DND-41 (cell line): ENCODE measurements at regions not wholly inside any gene's neighbourhood (a gene's known extent, or its start where the extent isn't known, plus 50 kb on each side); places are given as distances from the start of the nearest gene placed in this dataset.

Experiments
- ATAC-seq: fragments of 200-7000 bp; cut with Tn5 transposase; 3 replicates; pipeline ENCODE4 v1.9.1; 2021; ENCODE audit warnings: low read depth; ENCODE audit not compliant: insufficient read depth
- DNase-seq: peaks from one replicate; pipeline ENCODE4 v3.0.0-alpha.2; 2020
- H2AFZ ChIP-seq: 2 replicates; pipeline ENCODE4 v1.6.0; 2012; ENCODE audit warnings: low read depth, low read length
- H3K27ac ChIP-seq: 2 replicates; pipeline ENCODE4 v1.5.1; 2012; ENCODE audit warnings: low read length, inconsistent platforms
- H3K27me3 ChIP-seq: fragments of 200-600 bp; sonication (generic); 2 replicates; pipeline ENCODE4 v1.6.0; 2012; ENCODE audit warnings: low read length, mild to moderate bottlenecking, inconsistent platforms; ENCODE audit not compliant: insufficient read depth, poor library complexity
- H3K36me3 ChIP-seq: 2 replicates; pipeline ENCODE4 v1.5.1; 2012; ENCODE audit warnings: low read length, inconsistent platforms; ENCODE audit not compliant: insufficient read depth
- H3K4me1 ChIP-seq: 2 replicates; pipeline ENCODE4 v1.5.1; 2012; ENCODE audit warnings: mild to moderate bottlenecking, low read length; ENCODE audit not compliant: insufficient read depth
- H3K4me2 ChIP-seq: 2 replicates; pipeline ENCODE4 v1.6.0; 2012; ENCODE audit warnings: mild to moderate bottlenecking, moderate library complexity, low read length, inconsistent platforms; ENCODE audit not compliant: insufficient read depth
- H3K4me3 ChIP-seq, 2 experiments: fragments of 200-600 bp in 1 of 2; shearing (Covaris generic) in 1 of 2; 2 replicates each; pipeline ENCODE4 v1.5.1; 2012 to 2016; ENCODE audit warnings: inconsistent platforms in 2 of 2, low read length in 2 of 2, mild to moderate bottlenecking in 2 of 2, low read depth in 1 of 2, moderate library complexity in 1 of 2
- H3K79me2 ChIP-seq: 2 replicates; pipeline ENCODE4 v1.6.0; 2012; ENCODE audit warnings: low read length, inconsistent platforms; ENCODE audit not compliant: insufficient read depth
- H3K9ac ChIP-seq: 2 replicates; pipeline ENCODE4 v1.6.0; 2012; ENCODE audit warnings: low read depth, mild to moderate bottlenecking, inconsistent platforms, low read length, moderate library complexity
- H3K9me3 ChIP-seq: 2 replicates; pipeline ENCODE4 v1.5.1; 2012; ENCODE audit warnings: low read length, moderate library complexity, mild to moderate bottlenecking, inconsistent platforms; ENCODE audit not compliant: insufficient read depth, severe bottlenecking
- H4K20me1 ChIP-seq: 2 replicates; pipeline ENCODE4 v1.6.0; 2012; ENCODE audit warnings: low read length; ENCODE audit not compliant: insufficient read depth
- CTCF ChIP-seq: IDR thresholded peaks from 2 replicates; pipeline ENCODE4 v1.5.1; 2012; ENCODE audit warnings: borderline replicate concordance, low read length, moderate library complexity, mild to moderate bottlenecking; ENCODE audit not compliant: poor library complexity, severe bottlenecking; ENCODE audit errors: extremely low read depth
- EZH2 ChIP-seq: IDR thresholded peaks from 3 replicates; pipeline ENCODE4 v1.6.1; 2012; ENCODE audit warnings: borderline replicate concordance, low read depth, mild to moderate bottlenecking, moderate library complexity, low read length, inconsistent platforms; ENCODE audit not compliant: severe bottlenecking

DNA sequence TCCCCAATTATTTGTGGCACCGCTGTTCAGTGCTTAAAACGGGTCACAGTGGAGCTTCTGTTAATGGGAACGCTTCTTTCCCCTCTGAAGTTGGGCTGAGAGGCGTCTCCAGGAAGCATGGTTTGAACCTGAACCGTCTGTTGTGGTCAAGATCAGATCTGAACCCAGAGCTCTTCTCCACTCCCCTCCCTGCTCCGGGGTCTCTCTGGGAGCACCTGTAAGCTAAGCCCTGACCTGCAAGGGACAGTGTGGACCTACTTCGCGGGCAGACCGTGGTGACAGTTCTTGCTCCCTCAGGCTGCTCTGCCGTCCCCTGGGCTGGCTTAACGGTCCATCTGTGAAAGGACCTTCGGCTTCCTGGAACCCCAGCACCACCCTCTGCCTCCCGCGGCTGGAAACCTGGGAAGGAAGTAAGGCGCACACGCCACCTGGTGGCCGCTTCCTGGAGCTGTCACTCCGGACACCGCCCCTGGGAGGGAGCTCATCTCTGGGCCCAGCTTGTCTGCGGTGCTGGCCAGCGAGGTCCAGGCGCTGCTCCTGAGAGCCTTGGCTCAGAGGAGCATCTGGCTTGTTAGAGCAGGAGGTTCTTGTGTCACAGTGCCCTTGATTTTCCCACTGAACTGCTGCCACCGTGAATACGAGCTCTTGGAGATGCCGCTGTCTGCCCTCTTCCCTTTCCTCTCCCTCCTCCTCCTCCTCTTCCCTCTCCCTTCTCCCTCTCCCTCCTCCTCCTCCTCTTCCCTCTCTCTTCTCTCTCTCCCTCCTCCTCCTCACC, 518.5 kb upstream of the EEF2KMT start:
- H3K4me3 ChIP-seq: peak overlapping the region in 1 of 2 experiments; percentile 42; a peak in 2 of 4 replicates
- peaks cover 8% of the 10 kb centered on the region for H3K4me1 ChIP-seq
- TF ChIP-seq EZH2 (no peak), CTCF (peak; percentile 92)
- no peak overlapping the region for H3K9ac ChIP-seq
- H2AFZ ChIP-seq: peak overlapping the region; percentile 73
- peak overlapping the region; percentile 71 for H3K4me2 ChIP-seq
- H3K9me3 ChIP-seq: no peaks in the 10 kb centered on the region
- ATAC-seq (peak; percentile 87), DNase-seq (peak; percentile 64)
- no peaks in the 10 kb centered on the region for H4K20me1 ChIP-seq
- no peaks in the 10 kb centered on the region for H3K79me2 ChIP-seq
- no peaks in the 10 kb centered on the region for H3K27me3 ChIP-seq
- H3K36me3 ChIP-seq: no peaks in the 10 kb centered on the region
- no peak overlapping the region for H3K27ac ChIP-seq

DNA sequence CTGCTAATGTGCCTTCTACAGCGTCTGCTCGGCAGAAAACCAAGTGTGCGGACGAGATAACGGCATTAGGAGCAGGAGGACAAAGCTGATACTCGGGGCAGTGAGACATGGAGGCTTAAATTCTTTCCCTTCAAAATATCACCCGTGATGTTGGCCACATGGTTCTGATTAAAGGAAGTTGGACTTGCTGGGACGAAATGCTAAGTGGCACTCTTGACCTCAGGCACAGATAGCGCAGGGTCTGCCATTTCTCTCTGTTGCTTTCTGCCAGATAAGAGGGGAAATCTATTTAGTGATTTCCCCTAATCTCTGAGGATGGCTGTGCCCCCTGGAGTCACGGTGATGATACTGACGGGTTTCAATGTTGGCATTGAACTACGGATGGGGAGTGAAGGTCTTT, 509.6 kb upstream of the EEF2KMT start:
- Histone ChIP-seq H3K79me2 (no peaks in the 10 kb centered on the region), H3K4me1 (no peaks in the 10 kb centered on the region), H3K36me3 (no peaks in the 10 kb centered on the region), H3K9ac (no peak overlapping the region), H2AFZ (no peak overlapping the region), H3K27me3 (no peaks in the 10 kb centered on the region), H3K4me3 (no peak overlapping the region), H3K27ac (no peak overlapping the region), H3K4me2 (no peak overlapping the region), H3K9me3 (no peaks in the 10 kb centered on the region), H4K20me1 (no peaks in the 10 kb centered on the region)
- ATAC-seq (no peak), DNase-seq (no peak)
- no peak for TF ChIP-seq EZH2
- TF ChIP-seq CTCF: no peak

DNA sequence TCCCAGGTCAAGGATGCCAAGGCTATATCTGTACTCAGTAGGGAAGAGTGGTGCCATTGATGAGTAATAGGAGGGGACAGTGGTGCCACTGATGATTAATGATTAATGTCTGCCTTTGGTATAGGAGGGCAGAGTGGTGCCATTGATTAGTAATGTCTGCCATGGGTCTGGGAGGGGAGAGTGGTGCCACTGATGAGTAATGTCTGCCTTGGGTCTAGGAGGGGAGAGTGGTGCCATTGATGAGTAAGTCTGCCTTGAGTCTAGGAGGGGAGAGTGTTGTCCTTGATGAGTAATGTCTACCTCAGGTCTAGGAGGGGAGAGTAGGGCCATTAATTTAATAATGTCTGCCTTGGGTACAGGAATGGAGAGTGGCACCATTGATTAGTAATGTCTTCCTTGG, 507.8 kb upstream of the EEF2KMT start:
- Histone ChIP-seq H3K4me3 (no peak overlapping the region), H3K4me2 (no peak overlapping the region), H2AFZ (no peak overlapping the region), H3K9me3 (no peaks in the 10 kb centered on the region), H3K9ac (no peak overlapping the region), H3K27me3 (no peaks in the 10 kb centered on the region), H3K27ac (no peak overlapping the region), H3K79me2 (no peaks in the 10 kb centered on the region), H3K36me3 (no peaks in the 10 kb centered on the region), H3K4me1 (no peaks in the 10 kb centered on the region), H4K20me1 (no peaks in the 10 kb centered on the region)
- ATAC-seq (no peak), DNase-seq (no peak)
- TF ChIP-seq CTCF: no peak
- no peak for TF ChIP-seq EZH2

DNA sequence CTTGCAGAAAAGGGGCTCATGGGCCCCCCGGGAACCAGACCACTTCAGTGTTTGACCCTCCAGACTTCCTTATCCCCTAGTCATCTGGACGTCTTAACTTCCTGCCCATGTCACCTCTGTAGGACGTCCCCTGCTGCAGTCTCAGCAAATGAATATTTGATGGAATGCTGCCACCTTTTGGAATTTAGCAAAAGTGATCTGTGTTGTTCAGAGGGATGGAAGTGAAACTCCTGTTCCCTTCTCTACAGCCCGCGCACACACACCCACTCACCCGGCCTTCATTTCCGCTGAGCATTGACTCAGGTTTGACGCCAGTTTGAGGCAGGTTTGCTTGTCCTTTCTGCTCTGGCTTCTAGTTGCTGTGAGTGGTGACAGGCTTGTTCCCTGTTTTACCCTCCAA, 507.2 kb upstream of the EEF2KMT start:
- Histone ChIP-seq H2AFZ (no peak overlapping the region), H4K20me1 (no peaks in the 10 kb centered on the region), H3K9me3 (no peaks in the 10 kb centered on the region), H3K9ac (no peak overlapping the region), H3K27me3 (no peaks in the 10 kb centered on the region), H3K4me3 (no peak overlapping the region), H3K27ac (no peak overlapping the region), H3K4me2 (no peak overlapping the region), H3K36me3 (no peaks in the 10 kb centered on the region), H3K79me2 (no peaks in the 10 kb centered on the region), H3K4me1 (no peaks in the 10 kb centered on the region)
- ATAC-seq: peak; percentile 47; the same call in 1 of the 3 replicates
- DNase-seq: no peak
- TF ChIP-seq CTCF: peak; percentile 44
- TF ChIP-seq EZH2: no peak
